HuH-7 (cell line): ENCODE measurements at regions not wholly inside any gene's neighbourhood (a gene's known extent, or its start where the extent isn't known, plus 50 kb on each side); places are given as distances from the start of the nearest gene placed in this dataset.

ENCODE experiments used
- DNase-seq: peaks from one replicate; pipeline ENCODE4 v3.0.0; 2011; ENCODE audit warnings: low spot score

GRCh38 chr1:60173729-60174505 lies 100.3 kb upstream of the C1orf87 start:
- DNase-seq: no peak

- no peak for DNase-seq
Observed at GRCh38 chr1:60173006-60173405, 99.4 kb upstream of the C1orf87 start.

- no peak for DNase-seq
Observed at GRCh38 chr1:60171801-60172200, 98.2 kb upstream of the C1orf87 start.

GRCh38 chr1:60170709-60171108 lies 97.1 kb upstream of the C1orf87 start:
- DNase-seq: no peak

GRCh38 chr1:60169206-60169605 lies 95.6 kb upstream of the C1orf87 start:
- no peak for DNase-seq

GRCh38 chr1:60162936-60163335 lies 89.4 kb upstream of the C1orf87 start:
- no peak for DNase-seq

- no peak for DNase-seq
Observed at GRCh38 chr1:60160141-60160540, 86.6 kb upstream of the C1orf87 start.

GRCh38 chr1:60156371-60156770 lies 82.8 kb upstream of the C1orf87 start:
- DNase-seq: no peak

- no peak for DNase-seq
Observed at GRCh38 chr1:60153961-60154360, 80.4 kb upstream of the C1orf87 start.

GRCh38 chr1:60152891-60153290 lies 79.3 kb upstream of the C1orf87 start:
- DNase-seq: no peak

- DNase-seq: no peak
Observed at GRCh38 chr1:60151311-60151710, 77.7 kb upstream of the C1orf87 start.

- DNase-seq: no peak
Observed at GRCh38 chr1:60149251-60149650, 75.7 kb upstream of the C1orf87 start.

GRCh38 chr1:60146884-60147283 lies 73.3 kb upstream of the C1orf87 start:
- no peak for DNase-seq

GRCh38 chr1:60145771-60146170 lies 72.2 kb upstream of the C1orf87 start:
- no peak for DNase-seq

GRCh38 chr1:60141743-60142142 lies 68.2 kb upstream of the C1orf87 start:
- no peak for DNase-seq

- no peak for DNase-seq
Observed at GRCh38 chr1:60141276-60141675, 67.7 kb upstream of the C1orf87 start.

GRCh38 chr1:60137406-60137805 lies 63.8 kb upstream of the C1orf87 start:
- DNase-seq: no peak

GRCh38 chr1:60136395-60136794 lies 62.8 kb upstream of the C1orf87 start:
- no peak for DNase-seq

GRCh38 chr1:60134716-60135115 lies 61.1 kb upstream of the C1orf87 start:
- no peak for DNase-seq

GRCh38 chr1:60133848-60134247 lies 60.3 kb upstream of the C1orf87 start:
- no peak for DNase-seq

GRCh38 chr1:60133000-60133673 lies 59.6 kb upstream of the C1orf87 start:
- DNase-seq: no peak

- no peak for DNase-seq
Observed at GRCh38 chr1:60132108-60132507, 58.5 kb upstream of the C1orf87 start.

GRCh38 chr1:60130703-60131102 lies 57.1 kb upstream of the C1orf87 start:
- no peak for DNase-seq

- no peak for DNase-seq
Observed at GRCh38 chr1:60129911-60130310, 56.3 kb upstream of the C1orf87 start.
